ENCODE measurements at regions not wholly inside any gene's neighbourhood (a gene's known extent, or its start where the extent isn't known, plus 50 kb on each side); places are given as distances from the start of the nearest gene placed in this dataset.

- ChIA-PET POLR2A (no interaction called here), CTCF (no interaction called here)
- Histone ChIP-seq H3K9me1 (replicated peaks; ENCODE audit: control insufficient read depth, extremely low read depth, insufficient read depth, low read length) (no peaks in the 10 kb centered on the region), H3K27ac (ENCODE audit: insufficient read depth, low read depth, low read length) (no peak overlapping the region), H3K4me3 (replicated peaks in 1 of 3; ENCODE audit: insufficient read depth in 1 of 3, low read depth in 1 of 3, low read length in 3 of 3) (no peak overlapping the region), H3K36me3 (ENCODE audit: control insufficient read depth in 2 of 2, extremely low read depth in 1 of 2, insufficient read depth in 2 of 2, low read length in 2 of 2) (no peaks in the 10 kb centered on the region), H3K4me1 (ENCODE audit: control insufficient read depth, extremely low read depth, insufficient read depth, low read length) (no peaks in the 10 kb centered on the region), H3K9me3 (replicated peaks; ENCODE audit: control insufficient read depth, insufficient read depth, low read length) (no peaks in the 10 kb centered on the region), H3K4me2 (ENCODE audit: insufficient read depth, low read length) (no peak overlapping the region), H3K27me3 (ENCODE audit: control insufficient read depth in 2 of 2, insufficient read depth in 2 of 2, low read length in 2 of 2) (no peaks in the 10 kb centered on the region), H3K79me2 (ENCODE audit: control insufficient read depth, insufficient read depth, low read length) (no peaks in the 10 kb centered on the region), H4K20me1 (replicated peaks; ENCODE audit: control insufficient read depth, extremely low read depth, insufficient read depth, low read length) (no peaks in the 10 kb centered on the region), H2AFZ (ENCODE audit: low read depth, low read length) (no peak overlapping the region), H3K9ac (replicated peaks; ENCODE audit: extremely low read depth, insufficient read depth, low read length) (no peak overlapping the region)
- no peak for FAIRE-seq
- BruUV-seq (replicated peaks) = no TSS peak
- no peak for DNase-seq (ENCODE audit: low read depth, low spot score)
- intact Hi-C loops (cut with micrococcal nuclease) (no loop called here), dilution Hi-C loops (cut with MboI; ENCODE audit: extremely low pct_ligation_motif_present, low sequenced_read_pairs) (no loop called here)
- TF ChIP-seq MAX (IDR thresholded peaks at IDR 0.05; ENCODE audit: insufficient read depth, insufficient read length) = no peak
- no peak for TF ChIP-seq EZH2 (IDR thresholded peaks at IDR 0.05; ENCODE audit: borderline replicate concordance, low read depth, low read length, severe bottlenecking)
- no peak for TF ChIP-seq CTCF (IDR thresholded peaks at IDR 0.05; ENCODE audit: extremely low read depth in 1 of 2, insufficient read depth in 1 of 2, low read depth in 1 of 2, low read length in 2 of 2)
- TF ChIP-seq FOS (IDR thresholded peaks at IDR 0.05; ENCODE audit: borderline replicate concordance, insufficient read depth, low read length) = no peak
- TF ChIP-seq JUN (IDR thresholded peaks at IDR 0.05; ENCODE audit: borderline replicate concordance, insufficient read depth, insufficient read length, low read depth) = no peak
- no peak for TF ChIP-seq MYC (IDR thresholded peaks at IDR 0.05; ENCODE audit: low read depth, low read length)
- no peak for TF ChIP-seq POLR2A (IDR thresholded peaks at IDR 0.05; ENCODE audit: low read depth, low read length)
- TF ChIP-seq GATA2 (IDR thresholded peaks at IDR 0.05; ENCODE audit: insufficient read depth, insufficient read length, low read depth, low read length) = no peak
- no peak for TF ChIP-seq POLR2AphosphoS5 (IDR thresholded peaks at IDR 0.05; ENCODE audit: insufficient read depth, low read depth, low read length)
Observed at GRCh38 chr5:103434057-103434456, 128.5 kb downstream of the NUDT12 start.

Data from endothelial cell of umbilical vein (primary cell).